ENCODE measurements at regions not wholly inside any gene's neighbourhood (a gene's known extent, or its start where the extent isn't known, plus 50 kb on each side); places are given as distances from the start of the nearest gene placed in this dataset.

DNA sequence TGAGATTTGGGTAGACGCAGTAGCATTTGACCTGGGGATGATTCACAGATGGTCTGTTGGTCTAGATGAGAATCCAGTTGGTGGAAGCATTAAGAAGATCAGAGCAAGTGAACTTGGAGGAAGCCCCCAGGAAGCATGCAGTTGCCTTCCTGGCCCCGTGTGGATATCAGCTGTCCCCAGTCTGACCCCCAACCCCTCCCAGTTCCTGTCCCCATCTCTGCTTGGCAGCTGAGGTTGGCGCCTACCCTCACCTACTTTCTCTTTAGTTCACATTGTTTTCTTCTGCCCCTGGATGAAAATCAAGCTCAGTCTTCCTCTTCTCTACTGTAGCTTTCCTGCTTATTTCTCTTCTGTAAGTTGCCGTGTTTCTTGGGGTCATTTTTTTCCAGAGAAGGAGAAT is 227.9 kb downstream of the GATA3 start:
- TF ChIP-seq, protein P1, sequence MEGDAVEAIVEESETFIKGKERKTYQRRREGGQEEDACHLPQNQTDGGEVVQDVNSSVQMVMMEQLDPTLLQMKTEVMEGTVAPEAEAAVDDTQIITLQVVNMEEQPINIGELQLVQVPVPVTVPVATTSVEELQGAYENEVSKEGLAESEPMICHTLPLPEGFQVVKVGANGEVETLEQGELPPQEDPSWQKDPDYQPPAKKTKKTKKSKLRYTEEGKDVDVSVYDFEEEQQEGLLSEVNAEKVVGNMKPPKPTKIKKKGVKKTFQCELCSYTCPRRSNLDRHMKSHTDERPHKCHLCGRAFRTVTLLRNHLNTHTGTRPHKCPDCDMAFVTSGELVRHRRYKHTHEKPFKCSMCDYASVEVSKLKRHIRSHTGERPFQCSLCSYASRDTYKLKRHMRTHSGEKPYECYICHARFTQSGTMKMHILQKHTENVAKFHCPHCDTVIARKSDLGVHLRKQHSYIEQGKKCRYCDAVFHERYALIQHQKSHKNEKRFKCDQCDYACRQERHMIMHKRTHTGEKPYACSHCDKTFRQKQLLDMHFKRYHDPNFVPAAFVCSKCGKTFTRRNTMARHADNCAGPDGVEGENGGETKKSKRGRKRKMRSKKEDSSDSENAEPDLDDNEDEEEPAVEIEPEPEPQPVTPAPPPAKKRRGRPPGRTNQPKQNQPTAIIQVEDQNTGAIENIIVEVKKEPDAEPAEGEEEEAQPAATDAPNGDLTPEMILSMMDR (IDR thresholded peaks at IDR 0.05), result no peak
- no peak for TF ChIP-seq POLR2AphosphoS5 (IDR thresholded peaks at IDR 0.05)
